ENCODE measurements at regions not wholly inside any gene's neighbourhood (a gene's known extent, or its start where the extent isn't known, plus 50 kb on each side); places are given as distances from the start of the nearest gene placed in this dataset.

GRCh38 chr1:98327220-98327861 lies 334.2 kb upstream of the SNX7 start:
- Histone ChIP-seq H3K4me1 (peaks cover 40% of the 10 kb centered on the region), H3K27me3 (no peaks in the 10 kb centered on the region), H3K27ac (peak overlapping the region; percentile 11), H3K4me3 (no peak overlapping the region), H3K9me3 (no peaks in the 10 kb centered on the region), H3K36me3 (no peaks in the 10 kb centered on the region)
- DNase-seq (no peak), ATAC-seq (no peak)
- TF ChIP-seq CTCF (IDR thresholded peaks at IDR 0.05) = no peak
- intact Hi-C loops (cut with DNase I) = no loop called here

GRCh38 chr1:98325646-98326440 lies 335.7 kb upstream of the SNX7 start:
- H3K27me3 ChIP-seq = no peaks in the 10 kb centered on the region
- H3K36me3 ChIP-seq = no peaks in the 10 kb centered on the region
- no peak overlapping the region for H3K27ac ChIP-seq
- peak; percentile 9 for ATAC-seq
- no peak for TF ChIP-seq CTCF (IDR thresholded peaks at IDR 0.05)
- no peak for DNase-seq
- H3K4me3 ChIP-seq = no peak overlapping the region
- intact Hi-C loops (cut with DNase I) = no loop called here
- peaks cover 40% of the 10 kb centered on the region for H3K4me1 ChIP-seq
- H3K9me3 ChIP-seq = no peaks in the 10 kb centered on the region

- peaks cover 40% of the 10 kb centered on the region for H3K4me1 ChIP-seq
- no peaks in the 10 kb centered on the region for H3K27me3 ChIP-seq
- ATAC-seq (peak; percentile 87), DNase-seq (no peak)
- no peak overlapping the region for H3K4me3 ChIP-seq
- TF ChIP-seq CTCF (IDR thresholded peaks at IDR 0.05) = no peak
- intact Hi-C loops (cut with DNase I) = no loop called here
- H3K36me3 ChIP-seq = no peaks in the 10 kb centered on the region
- peak overlapping the region; percentile 56 for H3K27ac ChIP-seq
- no peaks in the 10 kb centered on the region for H3K9me3 ChIP-seq
Observed at GRCh38 chr1:98323906-98324358, 337.6 kb upstream of the SNX7 start.

GRCh38 chr1:98323388-98323787 lies 338.1 kb upstream of the SNX7 start:
- ATAC-seq (peak; percentile 87), DNase-seq (no peak)
- intact Hi-C loops (cut with DNase I) = no loop called here
- no peaks in the 10 kb centered on the region for H3K36me3 ChIP-seq
- no peaks in the 10 kb centered on the region for H3K9me3 ChIP-seq
- peak overlapping the region; percentile 56 for H3K27ac ChIP-seq
- H3K27me3 ChIP-seq = no peaks in the 10 kb centered on the region
- no peak for TF ChIP-seq CTCF (IDR thresholded peaks at IDR 0.05)
- H3K4me3 ChIP-seq = no peak overlapping the region
- peaks cover 40% of the 10 kb centered on the region for H3K4me1 ChIP-seq

GRCh38 chr1:98322966-98323365 lies 338.6 kb upstream of the SNX7 start:
- Histone ChIP-seq H3K27ac (peak overlapping the region; percentile 56), H3K4me1 (peaks cover 38% of the 10 kb centered on the region), H3K27me3 (no peaks in the 10 kb centered on the region), H3K36me3 (no peaks in the 10 kb centered on the region), H3K9me3 (no peaks in the 10 kb centered on the region), H3K4me3 (no peak overlapping the region)
- DNase-seq = no peak
- no peak for ATAC-seq
- TF ChIP-seq CTCF (IDR thresholded peaks at IDR 0.05) = no peak
- intact Hi-C loops (cut with DNase I) = no loop called here
